Effector memory CD8-positive, alpha-beta T cell (primary cell): ENCODE measurements at regions not wholly inside any gene's neighbourhood (a gene's known extent, or its start where the extent isn't known, plus 50 kb on each side); places are given as distances from the start of the nearest gene placed in this dataset.
"Not testable (repeated sequence)": the region's sequence is repeated elsewhere in the genome, so short reads cannot be mapped to it uniquely, and the experiment has no call there.

Experiments
- ATAC-seq: fragments of 150-1000 bp; cut with Tn5 transposase; replicated peaks from 2 replicates; pipeline ENCODE4 v1.10.0; 2021; ENCODE audit warnings: mild to moderate bottlenecking, moderate library complexity
- DNase-seq, 3 experiments: peaks; one replicate each; pipeline ENCODE4 v3.0.0; 2021
- H3K27ac Mint-ChIP-seq, 2 donors: one replicate each; pipeline ENCODE4 v1.8.0; 2022; ENCODE audit warnings: mild to moderate bottlenecking in 2 of 2, mixed read lengths in 2 of 2, moderate library complexity in 2 of 2
- H3K27me3 Mint-ChIP-seq, 2 donors: one replicate each; pipeline ENCODE4 v1.8.0; 2022; ENCODE audit warnings: mixed read lengths in 2 of 2
- H3K36me3 Mint-ChIP-seq: one replicate; pipeline ENCODE4 v1.8.0; 2022; ENCODE audit warnings: mild to moderate bottlenecking, moderate library complexity, mixed read lengths; ENCODE audit not compliant: insufficient read depth
- H3K4me1 Mint-ChIP-seq, 2 donors: one replicate each; pipeline ENCODE4 v1.8.0; 2022; ENCODE audit warnings: low read depth in 2 of 2, mixed read lengths in 2 of 2
- H3K4me3 Mint-ChIP-seq, 2 donors: one replicate each; pipeline ENCODE4 v1.8.0; 2022; ENCODE audit warnings: mild to moderate bottlenecking in 2 of 2, mixed read lengths in 2 of 2, moderate library complexity in 2 of 2
- H3K9me3 Mint-ChIP-seq, 2 donors: one replicate each; pipeline ENCODE4 v1.8.0; 2022; ENCODE audit warnings: mixed read lengths in 2 of 2

DNA sequence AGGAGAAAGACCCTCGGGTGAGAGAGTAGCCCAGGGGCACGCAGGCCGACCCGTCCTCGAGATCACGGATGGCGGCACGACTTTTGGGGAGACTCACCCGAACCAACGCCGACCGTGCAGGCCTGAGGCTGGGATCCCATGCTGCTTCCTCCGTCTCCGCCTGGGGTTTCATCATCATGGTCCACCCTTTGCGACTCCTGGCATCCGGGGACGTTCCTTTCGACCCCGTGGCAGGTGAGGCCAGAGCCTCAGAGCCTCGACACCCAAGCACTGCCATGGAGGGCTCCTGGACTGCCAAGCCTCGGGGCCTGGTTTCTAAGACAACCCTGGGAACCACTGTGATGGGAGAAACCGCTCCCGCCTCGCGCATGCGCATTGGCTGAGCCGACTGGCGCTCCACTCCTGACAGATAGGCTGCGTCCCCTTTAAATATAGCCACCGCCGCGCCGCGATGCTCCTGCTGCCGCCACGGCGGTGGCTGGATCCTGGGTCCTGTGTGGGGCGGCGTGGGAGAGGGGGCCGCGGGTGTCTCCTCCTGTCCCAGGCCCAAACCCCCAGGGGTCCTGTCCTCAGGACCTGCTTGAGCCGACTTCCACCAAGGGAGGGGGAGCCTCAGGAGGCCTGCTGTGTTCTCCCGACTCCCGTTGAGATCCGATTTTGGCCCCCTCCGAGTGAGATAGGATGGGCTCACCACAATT, 481.6 kb downstream of the SPATA31A7 start:
- H3K27ac Mint-ChIP-seq, result no peak overlapping the region

GRCh38 chr9:61672107-61672541, 482.3 kb downstream of the SPATA31A7 start:
- DNase-seq, H3K4me1 Mint-ChIP-seq: not testable (repeated sequence)
- H3K9me3 Mint-ChIP-seq, result peaks cover 29 to 39% of the 10 kb centered on the region in 2 donors

More for the DNA sequence above, 481.6 kb downstream of the SPATA31A7 start:
- DNase-seq, result no peak
- peaks cover 29 to 39% of the 10 kb centered on the region in 2 donors for H3K9me3 Mint-ChIP-seq
- H3K27me3 Mint-ChIP-seq, result no peaks in the 10 kb centered on the region
- no peak for ATAC-seq
- peaks cover 0 to 5% of the 10 kb centered on the region in 2 donors for H3K4me1 Mint-ChIP-seq
- no peaks in the 10 kb centered on the region for H3K36me3 Mint-ChIP-seq
- no peak overlapping the region for H3K4me3 Mint-ChIP-seq

DNA sequence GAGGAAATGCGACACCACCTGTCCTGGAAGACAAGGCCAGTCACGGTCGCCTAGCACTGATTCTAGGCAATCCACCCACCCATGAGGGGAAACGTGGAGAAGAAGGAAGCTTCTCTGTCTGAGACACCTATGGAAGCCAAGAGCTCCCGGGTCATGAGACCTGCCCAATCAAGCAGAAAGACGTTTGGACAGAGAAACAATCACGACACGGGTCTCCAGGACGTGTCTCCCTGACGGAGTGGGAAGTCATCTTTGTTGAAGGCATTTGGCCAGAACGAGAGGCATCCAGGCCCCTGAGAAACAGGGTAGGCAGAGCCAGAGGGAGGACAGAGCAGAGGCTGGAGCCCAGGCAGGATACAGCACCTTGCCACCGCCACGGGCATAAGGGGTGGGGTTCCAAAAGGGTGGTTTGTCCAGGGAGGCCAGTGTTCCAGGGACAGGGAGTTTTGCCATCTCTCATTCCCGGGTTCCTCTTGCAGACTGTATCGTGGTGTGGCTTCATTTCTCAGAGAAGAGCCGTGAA, 482.9 kb downstream of the SPATA31A7 start:
- not testable (repeated sequence) for H3K27me3 Mint-ChIP-seq, H3K4me1 Mint-ChIP-seq, H3K27ac Mint-ChIP-seq, DNase-seq, H3K36me3 Mint-ChIP-seq, ATAC-seq, H3K4me3 Mint-ChIP-seq
- H3K9me3 Mint-ChIP-seq, result peaks cover 29 to 39% of the 10 kb centered on the region in 2 donors

More at GRCh38 chr9:61672107-61672541, 482.3 kb downstream of the SPATA31A7 start:
- H3K36me3 Mint-ChIP-seq, H3K27me3 Mint-ChIP-seq, H3K4me3 Mint-ChIP-seq, ATAC-seq, H3K27ac Mint-ChIP-seq: not testable (repeated sequence)

GRCh38 chr9:61673247-61673646, 483.4 kb downstream of the SPATA31A7 start:
- no peak overlapping the region for H3K27ac Mint-ChIP-seq
- H3K9me3 Mint-ChIP-seq, result peaks cover 28 to 39% of the 10 kb centered on the region in 2 donors
- no peak overlapping the region for H3K4me3 Mint-ChIP-seq
- no peaks in the 10 kb centered on the region for H3K27me3 Mint-ChIP-seq
- no peaks in the 10 kb centered on the region for H3K36me3 Mint-ChIP-seq
- peaks cover 0 to 5% of the 10 kb centered on the region in 2 donors for H3K4me1 Mint-ChIP-seq
- DNase-seq (no peak), ATAC-seq (no peak)

GRCh38 chr9:61673664-61674381, 484.0 kb downstream of the SPATA31A7 start:
- H3K4me3 Mint-ChIP-seq, result no peak overlapping the region
- H3K27ac Mint-ChIP-seq, result no peak overlapping the region
- DNase-seq (no peak), ATAC-seq (no peak)
- no peaks in the 10 kb centered on the region for H3K36me3 Mint-ChIP-seq
- peaks cover 0 to 5% of the 10 kb centered on the region in 2 donors for H3K4me1 Mint-ChIP-seq
- H3K9me3 Mint-ChIP-seq, result peaks cover 24 to 39% of the 10 kb centered on the region in 2 donors
- H3K27me3 Mint-ChIP-seq, result no peaks in the 10 kb centered on the region

DNA sequence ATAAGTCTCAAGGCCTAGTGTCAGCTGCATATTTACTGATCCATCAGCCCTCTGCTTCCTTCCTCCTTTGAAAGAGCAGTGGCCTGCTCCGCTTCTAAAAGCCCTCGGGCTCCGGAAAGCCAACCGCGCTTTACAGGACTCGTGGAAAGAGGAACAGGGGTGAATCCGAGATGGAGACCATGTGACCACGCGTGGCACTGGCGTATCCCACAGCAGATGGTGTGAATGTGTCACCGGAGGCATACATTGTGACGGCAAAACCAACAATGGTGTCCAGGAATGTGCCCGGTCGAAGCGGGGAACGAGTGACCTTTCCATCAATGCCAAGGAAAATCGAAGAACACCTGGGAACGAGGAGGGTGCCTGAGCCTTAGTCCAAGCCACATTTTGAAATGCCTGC, 484.6 kb downstream of the SPATA31A7 start:
- H3K27me3 Mint-ChIP-seq, result no peaks in the 10 kb centered on the region
- ATAC-seq (no peak), DNase-seq (no peak)
- H3K4me1 Mint-ChIP-seq, result peaks cover 0 to 5% of the 10 kb centered on the region in 2 donors
- no peaks in the 10 kb centered on the region for H3K36me3 Mint-ChIP-seq
- no peak overlapping the region for H3K27ac Mint-ChIP-seq
- H3K9me3 Mint-ChIP-seq, result peaks cover 21 to 35% of the 10 kb centered on the region in 2 donors
- no peak overlapping the region for H3K4me3 Mint-ChIP-seq

GRCh38 chr9:61674882-61675281, 485.0 kb downstream of the SPATA31A7 start:
- DNase-seq (no peak), ATAC-seq (no peak)
- Mint-ChIP-seq H3K9me3 (peaks cover 19 to 31% of the 10 kb centered on the region in 2 donors), H3K4me1 (peaks cover 0 to 6% of the 10 kb centered on the region in 2 donors), H3K36me3 (no peaks in the 10 kb centered on the region), H3K27me3 (no peaks in the 10 kb centered on the region), H3K4me3 (no peak overlapping the region), H3K27ac (peak overlapping the region in 1 of 2 donors; percentile 27)
